CD4-positive, alpha-beta T cell (primary cell): ENCODE measurements at regions not wholly inside any gene's neighbourhood (a gene's known extent, or its start where the extent isn't known, plus 50 kb on each side); places are given as distances from the start of the nearest gene placed in this dataset.

ENCODE experiments used
- ATAC-seq: fragments of 200-7000 bp; cut with Tn5 transposase; one replicate; pipeline ENCODE4 v1.10.0; 2022; ENCODE audit warnings: mild to moderate bottlenecking; ENCODE audit not compliant: poor library complexity
- CTCF ChIA-PET: fragments of 350-600 bp; sonication (Branson Sonifier 250); formaldehyde crosslinking; loops from one replicate; lab custom pipeline; 2021; ENCODE audit warnings: antibody characterized with exemption, inconsistent platforms; lab: Charles Lee
- POLR2A ChIA-PET: fragments of 350-600 bp; sonication (Branson Sonifier 250); formaldehyde crosslinking; loops from one replicate; lab custom pipeline; 2021; ENCODE audit warnings: antibody characterized with exemption, inconsistent platforms; lab: Charles Lee
- DNase-seq, 14 experiments: peaks; one replicate each; pipeline ENCODE4 v3.0.0-alpha.2; 2013 to 2020; ENCODE audit warnings: mixed read lengths in 2 of 14
- H3K27ac ChIP-seq, 2 donors: one replicate each; pipeline versions ENCODE4 v1.5.1 to v1.7.0; 2013; ENCODE audit warnings: low read length in 2 of 2, low read depth in 1 of 2, mild to moderate bottlenecking in 1 of 2
- H3K27me3 ChIP-seq, 2 experiments: 1 replicate in 1 of 2; 2 replicates in 1 of 2; pipeline versions ENCODE4 v1.6.1 to v1.7.0; 2013; ENCODE audit warnings: low read length in 2 of 2, control low read depth in 1 of 2, mild to moderate bottlenecking in 1 of 2, moderate library complexity in 1 of 2; ENCODE audit not compliant: insufficient read depth in 2 of 2, control insufficient read depth in 1 of 2
- H3K36me3 ChIP-seq: one replicate; pipeline ENCODE4 v1.6.1; 2013; ENCODE audit warnings: low read length, control low read depth; ENCODE audit not compliant: insufficient read depth
- H3K4me1 ChIP-seq: one replicate; pipeline ENCODE4 v1.6.1; 2013; ENCODE audit warnings: low read length, control low read depth; ENCODE audit not compliant: insufficient read depth
- H3K4me3 ChIP-seq: one replicate; pipeline ENCODE4 v1.5.1; 2013; ENCODE audit warnings: mild to moderate bottlenecking, low read length, moderate library complexity
- H3K9me3 ChIP-seq, 2 experiments: 1 replicate in 1 of 2; 2 replicates in 1 of 2; pipeline versions ENCODE4 v1.6.1 to v1.7.0; 2013; ENCODE audit warnings: low read length in 2 of 2, mild to moderate bottlenecking in 2 of 2, control low read depth in 1 of 2, moderate library complexity in 1 of 2; ENCODE audit not compliant: control insufficient read depth in 1 of 2, insufficient read depth in 1 of 2
- H3K27ac Mint-ChIP-seq: one replicate; pipeline ENCODE4 v1.8.0; 2020; ENCODE audit warnings: mixed read lengths
- H3K27me3 Mint-ChIP-seq: one replicate; pipeline ENCODE4 v1.8.0; 2021; ENCODE audit warnings: mixed read lengths
- H3K36me3 Mint-ChIP-seq: one replicate; pipeline ENCODE4 v1.8.0; 2021; ENCODE audit warnings: low read depth, mixed read lengths
- H3K4me1 Mint-ChIP-seq: one replicate; pipeline ENCODE4 v1.8.0; 2021; ENCODE audit warnings: low read depth, mixed read lengths
- H3K4me3 Mint-ChIP-seq: one replicate; pipeline ENCODE4 v1.8.0; 2020; ENCODE audit warnings: mild to moderate bottlenecking, mixed read lengths
- H3K9me3 Mint-ChIP-seq: one replicate; pipeline ENCODE4 v1.8.0; 2020; ENCODE audit warnings: mixed read lengths
- intact Hi-C, 2 experiments: fragments of 100-400 bp; cut with DNase I in 1 of 2; cut with micrococcal nuclease in 1 of 2; formaldehyde crosslinking; loops; one replicate each; pipeline versions ENCODE4 v1.15.1 to v1.9.0; 2023 to 2025; cut with DNase I, micrococcal nuclease
- TF ChIP-seq, protein P1 (sequence below): fragments of 200-600 bp; IDR thresholded peaks from one replicate; pipeline ENCODE4 v1.8.0; 2022; ENCODE audit warnings: antibody characterized with exemption, mild to moderate bottlenecking

DNA sequence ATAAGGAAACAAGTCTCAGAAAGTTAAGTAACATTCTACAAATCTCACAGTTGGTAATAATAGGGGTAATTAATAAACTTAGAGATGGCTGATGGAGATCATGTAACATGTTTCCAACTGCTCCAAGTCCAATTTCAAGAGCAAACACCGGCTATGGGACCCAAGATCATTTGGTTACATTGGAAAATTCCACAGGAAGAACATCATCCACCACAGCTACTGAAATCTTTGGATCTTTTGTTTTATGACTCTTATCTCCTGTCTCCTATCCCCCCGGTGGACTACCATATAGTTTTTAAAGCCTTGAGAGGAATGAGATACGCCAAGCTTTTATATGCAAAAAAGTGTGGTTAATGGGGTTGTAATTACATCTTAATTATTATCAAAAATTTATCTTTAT, 216.1 kb downstream of the WNT5A start:
- DNase-seq: no peak
- intact Hi-C loops: no loop called here
- no peaks in the 10 kb centered on the region for H3K9me3 ChIP-seq
- TF ChIP-seq, protein P1, sequence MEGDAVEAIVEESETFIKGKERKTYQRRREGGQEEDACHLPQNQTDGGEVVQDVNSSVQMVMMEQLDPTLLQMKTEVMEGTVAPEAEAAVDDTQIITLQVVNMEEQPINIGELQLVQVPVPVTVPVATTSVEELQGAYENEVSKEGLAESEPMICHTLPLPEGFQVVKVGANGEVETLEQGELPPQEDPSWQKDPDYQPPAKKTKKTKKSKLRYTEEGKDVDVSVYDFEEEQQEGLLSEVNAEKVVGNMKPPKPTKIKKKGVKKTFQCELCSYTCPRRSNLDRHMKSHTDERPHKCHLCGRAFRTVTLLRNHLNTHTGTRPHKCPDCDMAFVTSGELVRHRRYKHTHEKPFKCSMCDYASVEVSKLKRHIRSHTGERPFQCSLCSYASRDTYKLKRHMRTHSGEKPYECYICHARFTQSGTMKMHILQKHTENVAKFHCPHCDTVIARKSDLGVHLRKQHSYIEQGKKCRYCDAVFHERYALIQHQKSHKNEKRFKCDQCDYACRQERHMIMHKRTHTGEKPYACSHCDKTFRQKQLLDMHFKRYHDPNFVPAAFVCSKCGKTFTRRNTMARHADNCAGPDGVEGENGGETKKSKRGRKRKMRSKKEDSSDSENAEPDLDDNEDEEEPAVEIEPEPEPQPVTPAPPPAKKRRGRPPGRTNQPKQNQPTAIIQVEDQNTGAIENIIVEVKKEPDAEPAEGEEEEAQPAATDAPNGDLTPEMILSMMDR: no peak
- H3K27me3 ChIP-seq: no peaks in the 10 kb centered on the region
- Mint-ChIP-seq H3K27me3 (no peaks in the 10 kb centered on the region), H3K9me3 (no peaks in the 10 kb centered on the region), H3K4me3 (no peak overlapping the region), H3K27ac (no peak overlapping the region), H3K4me1 (no peaks in the 10 kb centered on the region), H3K36me3 (no peaks in the 10 kb centered on the region)
- no peak overlapping the region for H3K27ac ChIP-seq
- H3K36me3 ChIP-seq: no peaks in the 10 kb centered on the region
- POLR2A ChIA-PET: no interaction called here
- CTCF ChIA-PET: no interaction called here
- ATAC-seq: no peak
- H3K4me3 ChIP-seq: no peak overlapping the region
- no peaks in the 10 kb centered on the region for H3K4me1 ChIP-seq

DNA sequence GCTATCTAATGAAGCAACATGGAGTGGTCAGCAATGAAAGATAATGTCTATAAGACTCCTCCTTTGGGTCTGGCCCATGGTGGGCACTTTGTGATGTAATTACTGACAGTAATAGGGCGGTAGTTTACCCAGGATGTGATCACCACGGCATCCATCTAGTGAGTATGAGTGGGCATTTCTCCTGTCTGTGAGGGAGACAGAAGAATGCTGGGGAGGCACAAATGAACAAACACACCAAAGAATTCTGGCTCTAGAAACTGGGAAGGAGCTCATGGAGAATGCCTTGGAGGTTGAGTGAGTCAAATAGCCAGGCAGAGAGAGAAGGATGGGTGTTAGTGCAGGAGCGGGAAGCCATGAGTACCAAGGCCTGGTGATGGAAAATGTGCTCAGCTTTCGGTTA, 217.5 kb downstream of the WNT5A start:
- no peak for DNase-seq
- no peaks in the 10 kb centered on the region for H3K9me3 ChIP-seq
- H3K4me1 ChIP-seq: no peaks in the 10 kb centered on the region
- no peak for ATAC-seq
- CTCF ChIA-PET: no interaction called here
- TF ChIP-seq, protein P1: no peak
- Mint-ChIP-seq H3K9me3 (no peaks in the 10 kb centered on the region), H3K36me3 (no peaks in the 10 kb centered on the region), H3K4me3 (no peak overlapping the region), H3K27ac (no peak overlapping the region), H3K4me1 (no peaks in the 10 kb centered on the region), H3K27me3 (no peaks in the 10 kb centered on the region)
- H3K27ac ChIP-seq: no peak overlapping the region
- POLR2A ChIA-PET: no interaction called here
- H3K27me3 ChIP-seq: no peaks in the 10 kb centered on the region
- no peaks in the 10 kb centered on the region for H3K36me3 ChIP-seq
- H3K4me3 ChIP-seq: no peak overlapping the region
- intact Hi-C loops: no loop called here

DNA sequence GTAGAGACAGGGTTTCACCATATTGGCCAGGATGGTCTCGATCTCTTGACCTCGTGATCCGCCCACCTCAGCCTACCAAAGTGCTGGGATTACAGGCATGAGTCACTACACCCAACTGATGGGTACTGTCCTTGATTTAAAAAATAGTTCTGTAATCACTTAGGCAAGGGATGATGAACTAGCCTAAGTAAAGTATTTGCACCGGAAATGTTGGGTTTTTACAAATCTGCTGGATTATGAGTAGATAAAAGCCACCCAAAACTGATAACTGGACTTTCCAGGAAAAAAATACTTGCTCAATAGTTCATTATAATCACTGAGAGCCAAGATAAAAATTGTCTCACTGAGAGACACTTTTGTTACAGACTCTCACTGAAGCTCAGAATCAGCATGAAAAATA, 218.0 kb downstream of the WNT5A start:
- H3K4me3 ChIP-seq: no peak overlapping the region
- intact Hi-C loops: no loop called here
- H3K36me3 Mint-ChIP-seq: no peaks in the 10 kb centered on the region
- H3K4me3 Mint-ChIP-seq: no peak overlapping the region
- H3K9me3 Mint-ChIP-seq: no peaks in the 10 kb centered on the region
- no peaks in the 10 kb centered on the region for H3K9me3 ChIP-seq
- no peaks in the 10 kb centered on the region for H3K27me3 ChIP-seq
- no peaks in the 10 kb centered on the region for H3K4me1 ChIP-seq
- ChIA-PET CTCF (no interaction called here), POLR2A (no interaction called here)
- H3K27ac Mint-ChIP-seq: no peak overlapping the region
- H3K27ac ChIP-seq: no peak overlapping the region
- TF ChIP-seq, protein P1: no peak
- DNase-seq (no peak), ATAC-seq (no peak)
- no peaks in the 10 kb centered on the region for H3K4me1 Mint-ChIP-seq
- no peaks in the 10 kb centered on the region for H3K36me3 ChIP-seq
- no peaks in the 10 kb centered on the region for H3K27me3 Mint-ChIP-seq
